CD4-positive, alpha-beta T cell treated with Interleukin-17A for 4 hours (primary cell): ENCODE measurements at regions not wholly inside any gene's neighbourhood (a gene's known extent, or its start where the extent isn't known, plus 50 kb on each side); places are given as distances from the start of the nearest gene placed in this dataset.
"Not testable (repeated sequence)": the region's sequence is repeated elsewhere in the genome, so short reads cannot be mapped to it uniquely, and the experiment has no call there.

ENCODE experiments used
- DNase-seq: peaks from one replicate; pipeline ENCODE4 v3.0.0-alpha.2; 2020; ENCODE audit warnings: mixed read lengths

- no peak for DNase-seq
Measured at GRCh38 chr5:4614088-4614487, 526.0 kb upstream of the ADAMTS16 start.

- not testable (repeated sequence) for DNase-seq
Measured at GRCh38 chr5:4615369-4615768, 524.8 kb upstream of the ADAMTS16 start.

- no peak for DNase-seq
Measured at GRCh38 chr5:4625206-4625896, 514.8 kb upstream of the ADAMTS16 start.

GRCh38 chr5:4627131-4627530, 513.0 kb upstream of the ADAMTS16 start:
- DNase-seq: no peak

- DNase-seq: no peak
Measured at GRCh38 chr5:4627929-4628328, 512.2 kb upstream of the ADAMTS16 start.

GRCh38 chr5:4628645-4629385, 511.3 kb upstream of the ADAMTS16 start:
- no peak for DNase-seq

- DNase-seq: no peak
Measured at GRCh38 chr5:4630031-4630430, 510.1 kb upstream of the ADAMTS16 start.

GRCh38 chr5:4634342-4634741, 505.8 kb upstream of the ADAMTS16 start:
- no peak for DNase-seq

GRCh38 chr5:4636378-4636777, 503.8 kb upstream of the ADAMTS16 start:
- no peak for DNase-seq

GRCh38 chr5:4639946-4640345, 500.2 kb upstream of the ADAMTS16 start:
- no peak for DNase-seq

GRCh38 chr5:4640795-4641194, 499.3 kb upstream of the ADAMTS16 start:
- no peak for DNase-seq

- no peak for DNase-seq
Measured at GRCh38 chr5:4642525-4642924, 497.6 kb upstream of the ADAMTS16 start.

GRCh38 chr5:4643190-4643589, 496.9 kb upstream of the ADAMTS16 start:
- DNase-seq: no peak

- no peak for DNase-seq
Measured at GRCh38 chr5:4643960-4644359, 496.2 kb upstream of the ADAMTS16 start.

GRCh38 chr5:4646715-4647375, 493.3 kb upstream of the ADAMTS16 start:
- DNase-seq: no peak

GRCh38 chr5:4647955-4648354, 492.2 kb upstream of the ADAMTS16 start:
- DNase-seq: no peak

GRCh38 chr5:4651806-4652565, 488.1 kb upstream of the ADAMTS16 start:
- DNase-seq: no peak

- DNase-seq: no peak
Measured at GRCh38 chr5:4653475-4653874, 486.7 kb upstream of the ADAMTS16 start.

GRCh38 chr5:4659851-4660250, 480.3 kb upstream of the ADAMTS16 start:
- DNase-seq: no peak

GRCh38 chr5:4661326-4661725, 478.8 kb upstream of the ADAMTS16 start:
- no peak for DNase-seq

- DNase-seq: no peak
Measured at GRCh38 chr5:4661836-4662235, 478.3 kb upstream of the ADAMTS16 start.

- no peak for DNase-seq
Measured at GRCh38 chr5:4662756-4663155, 477.4 kb upstream of the ADAMTS16 start.

GRCh38 chr5:4665911-4666310, 474.2 kb upstream of the ADAMTS16 start:
- DNase-seq: no peak
